GM21381 (cell line): ENCODE measurements at regions not wholly inside any gene's neighbourhood (a gene's known extent, or its start where the extent isn't known, plus 50 kb on each side); places are given as distances from the start of the nearest gene placed in this dataset.
"Not testable (repeated sequence)": the region's sequence is repeated elsewhere in the genome, so short reads cannot be mapped to it uniquely, and the experiment has no call there.

ENCODE experiments used
- ATAC-seq: cut with Tn5 transposase; IDR thresholded peaks from one replicate; pipeline ENCODE4 v1.9.1; 2021; ENCODE audit warnings: mild to moderate bottlenecking, moderate library complexity; ENCODE audit not compliant: unreplicated experiment

- ATAC-seq, result no peak
Observed at GRCh38 chr2:149686136-149687051, 98.8 kb upstream of the MMADHC start.

GRCh38 chr2:149685401-149685800, 97.8 kb upstream of the MMADHC start:
- ATAC-seq, result not testable (repeated sequence)

- no peak for ATAC-seq
Observed at GRCh38 chr2:149679286-149679685, 91.7 kb upstream of the MMADHC start.

GRCh38 chr2:149677416-149677815, 89.8 kb upstream of the MMADHC start:
- no peak for ATAC-seq

GRCh38 chr2:149670086-149670485, 82.5 kb upstream of the MMADHC start:
- no peak for ATAC-seq

- ATAC-seq, result no peak
Observed at GRCh38 chr2:149666809-149667320, 79.3 kb upstream of the MMADHC start.

- ATAC-seq, result no peak
Observed at GRCh38 chr2:149664896-149665295, 77.3 kb upstream of the MMADHC start.

GRCh38 chr2:149662556-149662955, 75.0 kb upstream of the MMADHC start:
- ATAC-seq, result no peak

GRCh38 chr2:149661844-149662243, 74.3 kb upstream of the MMADHC start:
- ATAC-seq, result no peak

- ATAC-seq, result no peak
Observed at GRCh38 chr2:149658553-149658952, 71.0 kb upstream of the MMADHC start.

GRCh38 chr2:149657401-149658040, 69.9 kb upstream of the MMADHC start:
- no peak for ATAC-seq

- ATAC-seq, result no peak
Observed at GRCh38 chr2:149656996-149657395, 69.4 kb upstream of the MMADHC start.

GRCh38 chr2:149653831-149654445, 66.4 kb upstream of the MMADHC start:
- no peak for ATAC-seq

- no peak for ATAC-seq
Observed at GRCh38 chr2:149652926-149653325, 65.4 kb upstream of the MMADHC start.

- ATAC-seq, result no peak
Observed at GRCh38 chr2:149652526-149652925, 65.0 kb upstream of the MMADHC start.

GRCh38 chr2:149651229-149651628, 63.7 kb upstream of the MMADHC start:
- no peak for ATAC-seq

GRCh38 chr2:149650006-149650405, 62.4 kb upstream of the MMADHC start:
- ATAC-seq, result no peak

- no peak for ATAC-seq
Observed at GRCh38 chr2:149648282-149649030, 60.9 kb upstream of the MMADHC start.

GRCh38 chr2:149645391-149645790, 57.8 kb upstream of the MMADHC start:
- ATAC-seq, result no peak
